PFSK-1 (cell line): ENCODE measurements at regions not wholly inside any gene's neighbourhood (a gene's known extent, or its start where the extent isn't known, plus 50 kb on each side); places are given as distances from the start of the nearest gene placed in this dataset.

Experiments used
- POLR2AphosphoS5 ChIP-seq: IDR thresholded peaks from 2 replicates; pipeline ENCODE4 v1.6.1; 2012; ENCODE audit warnings: low read depth, mild to moderate bottlenecking, control low read depth, low read length, moderate library complexity
- SIN3A ChIP-seq: IDR thresholded peaks from 2 replicates; pipeline ENCODE4 v1.6.1; 2012; ENCODE audit warnings: mild to moderate bottlenecking, low read length, moderate library complexity, borderline replicate concordance; ENCODE audit not compliant: insufficient read depth
- TAF1 ChIP-seq: IDR thresholded peaks from 2 replicates; pipeline ENCODE4 v1.6.1; 2012; ENCODE audit warnings: low read length, control low read depth, borderline replicate concordance; ENCODE audit not compliant: insufficient read depth

GRCh38 chr10:120667276-120667675 lies 183.9 kb upstream of the WDR11 start:
- TF ChIP-seq POLR2AphosphoS5 = no peak
- no peak for TF ChIP-seq SIN3A
- TF ChIP-seq TAF1 = no peak
